Activated naive CD8-positive, alpha-beta T cell treated with anti-CD3 and anti-CD28 coated beads, Interleukin-2, amount 50 U/mL, for 24 hours (primary cell): ENCODE measurements at regions not wholly inside any gene's neighbourhood (a gene's known extent, or its start where the extent isn't known, plus 50 kb on each side); places are given as distances from the start of the nearest gene placed in this dataset.

Source experiments
- ATAC-seq: fragments of 150-1000 bp; cut with Tn5 transposase; one replicate; pipeline ENCODE4 v1.10.0; 2021
- DNase-seq: peaks from one replicate; pipeline ENCODE4 v3.0.0; 2021
- H3K27ac Mint-ChIP-seq: one replicate; pipeline ENCODE4 v1.8.0; 2021; ENCODE audit warnings: mild to moderate bottlenecking, mixed read lengths
- H3K27me3 Mint-ChIP-seq: one replicate; pipeline ENCODE4 v1.8.0; 2021; ENCODE audit warnings: mixed read lengths
- H3K36me3 Mint-ChIP-seq: one replicate; pipeline ENCODE4 v1.8.0; 2021; ENCODE audit warnings: low read depth, mixed read lengths
- H3K4me1 Mint-ChIP-seq: one replicate; pipeline ENCODE4 v1.8.0; 2021; ENCODE audit warnings: mixed read lengths
- H3K4me3 Mint-ChIP-seq: one replicate; pipeline ENCODE4 v1.8.0; 2021; ENCODE audit warnings: mild to moderate bottlenecking, moderate library complexity, mixed read lengths
- H3K9me3 Mint-ChIP-seq: one replicate; pipeline ENCODE4 v1.8.0; 2021; ENCODE audit warnings: mixed read lengths

DNA sequence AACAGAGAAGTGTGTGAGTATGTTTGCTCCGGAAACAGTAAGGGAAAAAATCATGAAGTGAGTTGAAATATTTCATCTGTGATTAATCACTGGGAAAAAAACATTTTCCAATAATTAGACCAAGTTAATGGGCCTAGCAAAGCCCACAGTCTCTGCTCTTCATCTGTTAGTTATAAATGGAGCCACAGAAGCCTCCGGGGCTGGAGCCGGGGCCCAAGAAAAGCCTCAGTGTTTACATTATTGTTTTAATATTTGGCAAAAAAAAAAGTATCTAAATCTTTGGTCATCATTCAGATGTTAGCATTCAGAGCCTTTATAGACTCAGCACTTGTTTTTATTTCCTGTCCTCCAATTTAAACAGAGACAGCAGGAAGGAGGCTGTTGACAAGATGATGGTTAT lies 115.0 kb downstream of the UBE2U start:
- H3K27me3 Mint-ChIP-seq = peaks cover 2% of the 10 kb centered on the region
- H3K27ac Mint-ChIP-seq = no peak overlapping the region

DNA sequence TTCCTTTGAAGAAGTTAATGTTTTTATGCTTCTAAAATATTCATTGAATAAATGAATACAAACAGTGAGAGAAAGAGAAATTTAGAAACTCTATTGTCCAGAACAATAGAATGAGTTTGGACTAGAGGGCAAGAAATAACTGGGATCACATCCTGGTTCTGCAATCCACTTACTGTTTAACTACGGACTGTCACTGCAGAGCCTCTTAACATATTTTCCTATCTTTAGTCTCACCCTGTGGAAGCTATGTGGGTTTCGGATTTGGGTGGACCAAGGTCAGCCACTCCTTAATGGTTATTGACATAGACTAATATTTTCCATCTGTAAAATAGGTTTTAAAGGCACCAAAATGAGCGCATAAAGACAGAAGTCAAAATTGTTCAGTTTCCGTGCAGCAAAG lies 116.6 kb downstream of the UBE2U start:
- Mint-ChIP-seq H3K27ac (no peak overlapping the region), H3K9me3 (no peaks in the 10 kb centered on the region), H3K27me3 (peaks cover 3% of the 10 kb centered on the region), H3K4me1 (no peaks in the 10 kb centered on the region), H3K4me3 (no peak overlapping the region), H3K36me3 (no peaks in the 10 kb centered on the region)
- ATAC-seq (no peak), DNase-seq (no peak)

More for the DNA sequence above, 115.0 kb downstream of the UBE2U start:
- H3K9me3 Mint-ChIP-seq = no peaks in the 10 kb centered on the region
- H3K36me3 Mint-ChIP-seq = no peaks in the 10 kb centered on the region
- no peak overlapping the region for H3K4me3 Mint-ChIP-seq
- DNase-seq = no peak
- H3K4me1 Mint-ChIP-seq = no peaks in the 10 kb centered on the region
- no peak for ATAC-seq

- Mint-ChIP-seq H3K4me1 (no peaks in the 10 kb centered on the region), H3K36me3 (no peaks in the 10 kb centered on the region), H3K4me3 (no peak overlapping the region), H3K9me3 (no peaks in the 10 kb centered on the region), H3K27me3 (peaks cover 3% of the 10 kb centered on the region), H3K27ac (no peak overlapping the region)
- no peak for DNase-seq
- ATAC-seq = no peak
Observed at GRCh38 chr1:64320470-64320869, 117.0 kb downstream of the UBE2U start.

DNA sequence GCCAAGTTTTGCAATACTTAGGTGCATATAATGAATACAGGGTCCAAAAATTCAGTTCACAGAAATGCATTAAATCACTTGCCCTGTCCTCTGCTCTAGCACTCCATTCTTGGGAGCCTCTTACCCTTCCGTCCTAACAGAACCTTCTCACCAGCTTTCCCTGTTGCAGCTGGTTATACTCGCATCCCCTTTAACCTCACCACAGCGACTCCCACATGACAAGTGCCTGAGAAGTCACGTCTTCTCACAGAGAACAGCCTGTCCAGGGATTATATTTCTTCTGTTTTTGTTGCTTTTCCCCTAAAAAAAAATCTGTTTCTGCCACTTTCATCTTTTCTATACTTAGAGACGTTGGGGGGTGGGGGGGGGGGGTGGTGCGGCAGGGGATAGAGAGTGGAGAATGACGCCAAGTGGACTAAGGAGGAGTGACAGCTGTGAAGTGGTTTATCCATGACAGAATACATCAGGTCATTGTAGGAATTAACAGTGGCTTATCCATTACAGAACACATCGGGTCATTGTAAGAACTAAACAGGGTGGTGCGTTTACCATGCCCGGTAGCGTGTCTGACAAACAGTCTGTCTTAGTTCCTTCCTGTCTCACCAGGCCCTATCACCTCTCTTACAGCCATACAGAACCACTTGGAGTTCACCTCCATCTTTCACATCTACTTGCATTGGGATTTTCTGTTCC lies 117.6 kb downstream of the UBE2U start:
- H3K4me1 Mint-ChIP-seq = no peaks in the 10 kb centered on the region
- no peaks in the 10 kb centered on the region for H3K36me3 Mint-ChIP-seq
- no peaks in the 10 kb centered on the region for H3K9me3 Mint-ChIP-seq
- DNase-seq (no peak), ATAC-seq (no peak)
- H3K4me3 Mint-ChIP-seq = no peak overlapping the region
- H3K27ac Mint-ChIP-seq = no peak overlapping the region
- peaks cover 3% of the 10 kb centered on the region for H3K27me3 Mint-ChIP-seq

GRCh38 chr1:64323054-64323453 lies 119.6 kb downstream of the UBE2U start:
- Mint-ChIP-seq H3K27ac (no peak overlapping the region), H3K27me3 (peaks cover 4% of the 10 kb centered on the region), H3K4me3 (no peak overlapping the region), H3K4me1 (no peaks in the 10 kb centered on the region), H3K9me3 (no peaks in the 10 kb centered on the region), H3K36me3 (no peaks in the 10 kb centered on the region)
- DNase-seq (no peak), ATAC-seq (no peak)

DNA sequence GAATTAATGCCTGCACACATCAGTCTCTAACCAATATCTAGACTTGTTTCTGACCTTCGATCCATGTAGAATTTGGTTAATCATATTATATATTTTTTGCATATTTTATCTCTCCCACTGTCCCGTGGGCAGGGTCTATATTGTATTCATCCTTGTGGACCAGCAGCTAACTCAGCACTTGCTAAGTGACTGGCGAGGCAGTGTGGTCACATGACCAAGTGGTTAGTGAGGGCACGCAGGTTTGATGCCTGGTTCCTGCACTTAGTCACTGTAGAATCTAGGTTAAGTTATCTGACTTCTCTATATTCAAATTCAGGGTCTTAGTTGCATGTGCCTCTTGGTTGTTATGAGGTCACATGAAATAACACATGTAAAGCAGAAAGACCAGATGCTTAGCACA lies 120.5 kb downstream of the UBE2U start:
- Mint-ChIP-seq H3K9me3 (no peaks in the 10 kb centered on the region), H3K4me1 (no peaks in the 10 kb centered on the region), H3K36me3 (no peaks in the 10 kb centered on the region), H3K27ac (no peak overlapping the region), H3K4me3 (no peak overlapping the region), H3K27me3 (peaks cover 9% of the 10 kb centered on the region)
- DNase-seq = no peak
- ATAC-seq = no peak

DNA sequence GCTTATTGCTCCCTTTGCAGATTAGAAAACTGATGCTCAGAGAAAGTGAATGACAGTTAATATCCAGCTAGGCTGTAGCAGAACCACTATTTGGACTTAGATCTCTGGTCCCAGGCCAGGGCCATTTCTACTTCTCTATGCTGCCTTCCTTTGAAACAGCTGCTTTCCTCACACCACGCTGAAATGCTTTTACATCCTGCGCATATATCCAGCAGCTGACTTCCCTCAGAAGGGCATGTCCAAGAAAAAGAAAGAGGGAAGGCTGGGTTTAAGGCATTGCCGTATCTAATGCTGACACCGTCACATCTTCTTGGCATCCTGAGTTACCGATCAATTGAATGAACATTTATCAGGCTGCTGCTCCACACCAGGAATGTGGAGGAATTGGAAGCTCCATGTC lies 122.4 kb downstream of the UBE2U start:
- ATAC-seq (no peak), DNase-seq (no peak)
- Mint-ChIP-seq H3K36me3 (no peaks in the 10 kb centered on the region), H3K4me1 (no peaks in the 10 kb centered on the region), H3K27ac (no peak overlapping the region), H3K9me3 (no peaks in the 10 kb centered on the region), H3K27me3 (peaks cover 9% of the 10 kb centered on the region), H3K4me3 (no peak overlapping the region)

- Mint-ChIP-seq H3K27ac (no peak overlapping the region), H3K4me3 (no peak overlapping the region), H3K27me3 (peaks cover 13% of the 10 kb centered on the region), H3K36me3 (no peaks in the 10 kb centered on the region), H3K9me3 (no peaks in the 10 kb centered on the region), H3K4me1 (no peaks in the 10 kb centered on the region)
- no peak for DNase-seq
- ATAC-seq = no peak
Observed at GRCh38 chr1:64327119-64327518, 123.7 kb downstream of the UBE2U start.

GRCh38 chr1:64328193-64328592 lies 124.8 kb downstream of the UBE2U start:
- Mint-ChIP-seq H3K4me3 (no peak overlapping the region), H3K36me3 (no peaks in the 10 kb centered on the region), H3K9me3 (no peaks in the 10 kb centered on the region), H3K4me1 (no peaks in the 10 kb centered on the region), H3K27ac (no peak overlapping the region), H3K27me3 (peaks cover 11% of the 10 kb centered on the region)
- no peak for DNase-seq
- no peak for ATAC-seq

GRCh38 chr1:64330839-64331238 lies 127.4 kb downstream of the UBE2U start:
- Mint-ChIP-seq H3K27ac (no peak overlapping the region), H3K27me3 (peaks cover 9% of the 10 kb centered on the region), H3K9me3 (no peaks in the 10 kb centered on the region), H3K36me3 (no peaks in the 10 kb centered on the region), H3K4me1 (no peaks in the 10 kb centered on the region), H3K4me3 (no peak overlapping the region)
- DNase-seq (no peak), ATAC-seq (no peak)

GRCh38 chr1:64335636-64336035 lies 132.2 kb downstream of the UBE2U start:
- Mint-ChIP-seq H3K27me3 (peaks cover 5% of the 10 kb centered on the region), H3K36me3 (no peaks in the 10 kb centered on the region), H3K27ac (no peak overlapping the region), H3K4me3 (no peak overlapping the region), H3K9me3 (no peaks in the 10 kb centered on the region), H3K4me1 (no peaks in the 10 kb centered on the region)
- DNase-seq (no peak), ATAC-seq (no peak)

GRCh38 chr1:64337475-64337874 lies 132.5 kb upstream of the CACHD1 start:
- H3K4me1 Mint-ChIP-seq = no peaks in the 10 kb centered on the region
- peaks cover 1% of the 10 kb centered on the region for H3K27me3 Mint-ChIP-seq
- no peak overlapping the region for H3K27ac Mint-ChIP-seq
- no peak for DNase-seq
- H3K36me3 Mint-ChIP-seq = no peaks in the 10 kb centered on the region
- H3K4me3 Mint-ChIP-seq = no peak overlapping the region
- ATAC-seq = no peak
- H3K9me3 Mint-ChIP-seq = no peaks in the 10 kb centered on the region

DNA sequence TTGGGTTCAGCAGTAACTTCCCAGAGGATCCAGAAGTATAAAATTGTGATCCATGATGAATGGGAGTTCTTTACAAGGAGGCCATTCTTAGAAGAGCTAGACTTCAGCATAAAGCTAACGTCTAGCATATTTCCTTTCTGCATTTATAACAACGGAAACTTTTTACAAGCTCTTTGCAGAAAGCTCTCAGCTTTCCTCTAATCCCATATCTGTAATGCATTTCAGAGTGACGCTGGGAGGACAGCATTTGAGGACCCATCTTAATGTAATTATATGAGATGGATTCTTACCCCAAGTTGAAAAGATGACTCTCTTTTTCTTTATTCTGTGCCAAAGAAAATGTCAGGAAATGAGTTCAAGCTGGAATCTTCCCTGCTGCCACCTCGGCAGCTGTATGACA lies 132.0 kb upstream of the CACHD1 start:
- H3K27ac Mint-ChIP-seq = no peak overlapping the region
- no peaks in the 10 kb centered on the region for H3K36me3 Mint-ChIP-seq
- DNase-seq = no peak
- no peak for ATAC-seq
- H3K9me3 Mint-ChIP-seq = no peaks in the 10 kb centered on the region
- peaks cover 1% of the 10 kb centered on the region for H3K27me3 Mint-ChIP-seq
- H3K4me3 Mint-ChIP-seq = no peak overlapping the region
- H3K4me1 Mint-ChIP-seq = no peaks in the 10 kb centered on the region

GRCh38 chr1:64340361-64340760 lies 129.6 kb upstream of the CACHD1 start:
- DNase-seq (no peak), ATAC-seq (no peak)
- no peak overlapping the region for H3K4me3 Mint-ChIP-seq
- H3K36me3 Mint-ChIP-seq = no peaks in the 10 kb centered on the region
- H3K4me1 Mint-ChIP-seq = no peaks in the 10 kb centered on the region
- peaks cover 1% of the 10 kb centered on the region for H3K27me3 Mint-ChIP-seq
- H3K9me3 Mint-ChIP-seq = no peaks in the 10 kb centered on the region
- H3K27ac Mint-ChIP-seq = no peak overlapping the region

DNA sequence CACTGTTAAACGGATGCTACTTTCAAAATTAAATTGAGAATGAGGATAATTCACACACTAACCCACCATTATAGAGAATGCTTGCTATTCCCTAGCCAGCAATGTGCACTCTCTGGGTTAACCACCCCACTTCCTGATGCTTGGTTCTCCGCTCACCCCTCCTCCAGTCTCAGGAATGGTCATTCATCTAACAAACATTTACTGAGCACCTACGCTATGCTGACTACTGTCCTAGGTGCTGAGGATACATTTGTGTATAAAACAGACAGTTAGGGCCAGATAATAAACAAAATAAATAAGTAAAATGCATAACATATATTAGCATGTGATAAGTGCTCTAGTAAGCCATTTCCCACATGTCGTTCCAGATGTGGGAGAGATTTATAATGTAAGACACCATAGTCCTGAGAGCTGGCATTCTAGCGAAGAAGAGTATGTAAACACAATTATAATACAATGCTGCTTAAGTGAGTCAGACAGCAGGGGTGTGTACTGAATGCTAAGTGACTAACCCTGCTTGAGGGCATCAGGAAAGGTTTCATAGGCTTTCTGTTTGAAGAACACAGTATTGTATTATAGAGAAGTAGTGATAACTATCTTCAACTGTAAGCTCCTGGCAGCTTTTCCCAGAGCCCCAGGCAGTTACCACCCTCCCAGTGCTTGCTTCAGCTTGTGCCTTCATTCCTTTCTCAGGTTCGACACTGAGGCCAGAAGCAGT lies 126.7 kb upstream of the CACHD1 start:
- H3K4me1 Mint-ChIP-seq = no peaks in the 10 kb centered on the region
- DNase-seq (no peak), ATAC-seq (no peak)
- no peak overlapping the region for H3K4me3 Mint-ChIP-seq
- peaks cover 1% of the 10 kb centered on the region for H3K27me3 Mint-ChIP-seq
- H3K27ac Mint-ChIP-seq = no peak overlapping the region
- H3K9me3 Mint-ChIP-seq = no peaks in the 10 kb centered on the region
- no peaks in the 10 kb centered on the region for H3K36me3 Mint-ChIP-seq
